ENCODE measurements at regions not wholly inside any gene's neighbourhood (a gene's known extent, or its start where the extent isn't known, plus 50 kb on each side); places are given as distances from the start of the nearest gene placed in this dataset.

DNA sequence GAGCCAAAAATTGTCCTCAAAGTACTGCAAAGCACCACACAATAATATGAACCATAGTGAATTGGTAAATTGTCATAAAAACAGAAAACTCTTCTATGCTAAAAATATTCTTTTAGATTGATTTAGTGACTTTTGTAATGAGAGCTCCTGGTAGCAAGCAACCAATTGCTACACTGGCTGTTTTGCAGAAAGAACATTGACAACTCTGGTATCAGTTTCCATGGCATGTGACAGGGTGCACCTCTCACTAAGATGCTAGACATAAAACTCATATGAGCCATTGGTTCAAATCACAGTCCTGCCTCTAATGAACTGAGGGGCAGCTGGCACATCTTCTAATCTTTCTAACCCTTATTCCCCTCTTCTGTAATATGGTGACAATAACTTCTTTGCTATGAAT, 212.2 kb downstream of the HS3ST1 start:
- Histone ChIP-seq H3K23ac (ENCODE audit: low read length) (no peak overlapping the region), H4K5ac (ENCODE audit: low read length) (no peak overlapping the region), H3K27ac (ENCODE audit: low read depth, low read length) (no peak overlapping the region), H3K9ac (ENCODE audit: low read length) (no peak overlapping the region), H2BK120ac (ENCODE audit: low read depth, low read length) (no peak overlapping the region), H3K4me3 (ENCODE audit: low read length) (no peak overlapping the region), H3K79me2 (ENCODE audit: control insufficient read depth, insufficient read depth, low read length) (no peaks in the 10 kb centered on the region), H3K56ac (ENCODE audit: low read length) (no peak overlapping the region), H3K4me2 (ENCODE audit: low read length) (no peak overlapping the region), H4K8ac (ENCODE audit: low read depth, low read length) (no peak overlapping the region), H3K36me3 (ENCODE audit: control insufficient read depth, insufficient read depth, low read length) (no peaks in the 10 kb centered on the region), H2BK15ac (replicated peaks; ENCODE audit: low read depth) (no peak overlapping the region), H2AK5ac (ENCODE audit: low read length) (no peak overlapping the region), H2BK5ac (ENCODE audit: low read length) (no peak overlapping the region), H3K18ac (ENCODE audit: low read length) (no peak overlapping the region), H3K4me1 (ENCODE audit: control insufficient read depth, low read depth, low read length) (no peaks in the 10 kb centered on the region), H3K4ac (ENCODE audit: low read depth, low read length) (no peak overlapping the region), H3K27me3 (ENCODE audit: insufficient read depth, low read length, poor library complexity) (no peaks in the 10 kb centered on the region), H3K79me1 (ENCODE audit: low read length) (no peaks in the 10 kb centered on the region)
- DNase-seq = no peak

DNA sequence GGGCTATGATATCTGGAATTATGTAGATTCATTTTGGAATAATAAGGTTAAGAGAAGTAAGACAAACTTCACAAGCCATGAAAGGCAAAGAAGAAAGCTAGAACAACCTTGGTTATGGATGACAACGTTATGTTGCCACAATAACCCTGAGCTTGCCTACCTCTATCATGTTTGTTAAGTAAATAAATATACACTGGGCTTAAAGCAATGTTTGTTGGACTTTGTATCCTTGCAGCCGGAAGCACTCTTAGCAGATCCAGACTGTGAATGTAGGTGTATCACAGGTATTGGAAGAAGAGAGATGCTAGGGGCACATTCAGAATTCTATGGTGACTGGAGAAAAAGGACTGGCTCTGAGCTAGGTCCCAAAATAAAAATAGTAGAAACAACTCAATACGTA, 214.4 kb downstream of the HS3ST1 start:
- Histone ChIP-seq H4K8ac (ENCODE audit: low read depth, low read length) (no peak overlapping the region), H2BK5ac (ENCODE audit: low read length) (no peak overlapping the region), H3K79me2 (ENCODE audit: control insufficient read depth, insufficient read depth, low read length) (no peaks in the 10 kb centered on the region), H4K5ac (ENCODE audit: low read length) (no peak overlapping the region), H3K4ac (ENCODE audit: low read depth, low read length) (no peak overlapping the region), H3K23ac (ENCODE audit: low read length) (no peak overlapping the region), H3K4me2 (ENCODE audit: low read length) (no peak overlapping the region), H3K79me1 (ENCODE audit: low read length) (no peaks in the 10 kb centered on the region), H3K18ac (ENCODE audit: low read length) (no peak overlapping the region), H2BK120ac (ENCODE audit: low read depth, low read length) (no peak overlapping the region), H3K27ac (ENCODE audit: low read depth, low read length) (no peak overlapping the region), H2AK5ac (ENCODE audit: low read length) (no peak overlapping the region), H3K27me3 (ENCODE audit: insufficient read depth, low read length, poor library complexity) (no peaks in the 10 kb centered on the region), H3K36me3 (ENCODE audit: control insufficient read depth, insufficient read depth, low read length) (no peaks in the 10 kb centered on the region), H3K56ac (ENCODE audit: low read length) (no peak overlapping the region), H3K4me3 (ENCODE audit: low read length) (no peak overlapping the region), H3K9ac (ENCODE audit: low read length) (no peak overlapping the region), H2BK15ac (replicated peaks; ENCODE audit: low read depth) (no peak overlapping the region), H3K4me1 (ENCODE audit: control insufficient read depth, low read depth, low read length) (no peaks in the 10 kb centered on the region)
- no peak for DNase-seq
- no CpG with 5 or more reads among the region's 3 CpGs for WGBS (ENCODE audit: extremely low coverage, insufficient coverage, low lambda C conversion rate)

DNA sequence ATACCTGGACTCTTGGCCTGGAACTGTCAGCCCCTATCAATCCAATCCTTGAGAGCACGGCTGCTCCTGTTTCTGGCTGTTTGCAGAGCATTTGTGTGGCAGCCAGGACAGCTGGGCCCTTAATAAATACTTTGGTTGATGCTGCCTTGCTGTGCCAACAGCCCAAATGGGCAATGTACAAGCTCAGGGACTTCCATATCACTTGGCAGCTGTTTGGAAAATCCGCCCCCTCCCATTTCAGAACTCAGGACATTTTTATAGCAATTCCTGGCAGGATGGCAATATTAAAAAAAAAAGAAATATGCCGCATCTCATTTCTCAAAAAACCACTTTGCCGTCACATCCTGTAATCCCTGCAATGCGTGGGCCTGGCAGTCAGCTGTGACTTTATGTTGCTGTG, 218.9 kb downstream of the HS3ST1 start:
- Histone ChIP-seq H4K8ac (ENCODE audit: low read depth, low read length) (no peak overlapping the region), H2BK120ac (ENCODE audit: low read depth, low read length) (no peak overlapping the region), H3K56ac (ENCODE audit: low read length) (no peak overlapping the region), H2AK5ac (ENCODE audit: low read length) (no peak overlapping the region), H3K36me3 (ENCODE audit: control insufficient read depth, insufficient read depth, low read length) (no peaks in the 10 kb centered on the region), H3K4ac (ENCODE audit: low read depth, low read length) (no peak overlapping the region), H4K5ac (ENCODE audit: low read length) (no peak overlapping the region), H2BK5ac (ENCODE audit: low read length) (no peak overlapping the region), H2BK15ac (replicated peaks; ENCODE audit: low read depth) (no peak overlapping the region), H3K27me3 (ENCODE audit: insufficient read depth, low read length, poor library complexity) (no peaks in the 10 kb centered on the region), H3K4me3 (ENCODE audit: low read length) (no peak overlapping the region), H3K4me2 (ENCODE audit: low read length) (no peak overlapping the region), H3K18ac (ENCODE audit: low read length) (no peak overlapping the region), H3K9ac (ENCODE audit: low read length) (no peak overlapping the region), H3K27ac (ENCODE audit: low read depth, low read length) (no peak overlapping the region), H3K79me1 (ENCODE audit: low read length) (no peaks in the 10 kb centered on the region), H3K79me2 (ENCODE audit: control insufficient read depth, insufficient read depth, low read length) (no peaks in the 10 kb centered on the region), H3K4me1 (ENCODE audit: control insufficient read depth, low read depth, low read length) (no peaks in the 10 kb centered on the region), H3K23ac (ENCODE audit: low read length) (no peak overlapping the region)
- DNase-seq = no peak
- no CpG with 5 or more reads among the region's 5 CpGs for WGBS (ENCODE audit: extremely low coverage, insufficient coverage, low lambda C conversion rate)

DNA sequence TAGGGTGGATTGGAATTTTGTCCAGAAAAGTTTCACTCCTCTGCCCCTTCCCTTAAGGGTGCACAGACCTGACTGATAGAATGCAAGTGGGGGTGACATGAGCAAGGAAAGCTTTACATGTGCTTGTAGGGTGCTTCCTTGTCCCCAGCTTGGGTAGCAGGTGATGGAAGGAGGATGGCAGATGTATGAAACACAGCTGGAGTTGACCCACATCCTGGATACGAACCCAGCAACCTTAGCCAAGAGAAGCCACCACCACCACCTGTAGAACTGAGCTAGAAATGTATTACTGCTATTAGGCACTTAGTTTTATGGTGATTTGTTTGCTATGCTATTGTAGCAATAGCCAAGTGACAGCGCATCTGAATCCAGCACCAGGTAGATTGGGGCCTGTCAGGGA, 227.4 kb downstream of the HS3ST1 start:
- Histone ChIP-seq H3K27ac (ENCODE audit: low read depth, low read length) (no peak overlapping the region), H4K8ac (ENCODE audit: low read depth, low read length) (no peak overlapping the region), H3K27me3 (ENCODE audit: insufficient read depth, low read length, poor library complexity) (no peaks in the 10 kb centered on the region), H2BK120ac (ENCODE audit: low read depth, low read length) (no peak overlapping the region), H3K56ac (ENCODE audit: low read length) (no peak overlapping the region), H3K79me2 (ENCODE audit: control insufficient read depth, insufficient read depth, low read length) (no peaks in the 10 kb centered on the region), H3K18ac (ENCODE audit: low read length) (no peak overlapping the region), H4K5ac (ENCODE audit: low read length) (no peak overlapping the region), H2BK5ac (ENCODE audit: low read length) (no peak overlapping the region), H2AK5ac (ENCODE audit: low read length) (no peak overlapping the region), H3K4me1 (ENCODE audit: control insufficient read depth, low read depth, low read length) (no peaks in the 10 kb centered on the region), H3K36me3 (ENCODE audit: control insufficient read depth, insufficient read depth, low read length) (no peaks in the 10 kb centered on the region), H3K79me1 (ENCODE audit: low read length) (no peaks in the 10 kb centered on the region), H2BK15ac (replicated peaks; ENCODE audit: low read depth) (peak overlapping the region; percentile 57), H3K4me2 (ENCODE audit: low read length) (no peak overlapping the region), H3K23ac (ENCODE audit: low read length) (no peak overlapping the region), H3K4ac (ENCODE audit: low read depth, low read length) (no peak overlapping the region), H3K9ac (ENCODE audit: low read length) (no peak overlapping the region), H3K4me3 (ENCODE audit: low read length) (no peak overlapping the region)
- DNase-seq = no peak
- WGBS (ENCODE audit: extremely low coverage, insufficient coverage, low lambda C conversion rate) = no CpG with 5 or more reads among the region's 2 CpGs

DNA sequence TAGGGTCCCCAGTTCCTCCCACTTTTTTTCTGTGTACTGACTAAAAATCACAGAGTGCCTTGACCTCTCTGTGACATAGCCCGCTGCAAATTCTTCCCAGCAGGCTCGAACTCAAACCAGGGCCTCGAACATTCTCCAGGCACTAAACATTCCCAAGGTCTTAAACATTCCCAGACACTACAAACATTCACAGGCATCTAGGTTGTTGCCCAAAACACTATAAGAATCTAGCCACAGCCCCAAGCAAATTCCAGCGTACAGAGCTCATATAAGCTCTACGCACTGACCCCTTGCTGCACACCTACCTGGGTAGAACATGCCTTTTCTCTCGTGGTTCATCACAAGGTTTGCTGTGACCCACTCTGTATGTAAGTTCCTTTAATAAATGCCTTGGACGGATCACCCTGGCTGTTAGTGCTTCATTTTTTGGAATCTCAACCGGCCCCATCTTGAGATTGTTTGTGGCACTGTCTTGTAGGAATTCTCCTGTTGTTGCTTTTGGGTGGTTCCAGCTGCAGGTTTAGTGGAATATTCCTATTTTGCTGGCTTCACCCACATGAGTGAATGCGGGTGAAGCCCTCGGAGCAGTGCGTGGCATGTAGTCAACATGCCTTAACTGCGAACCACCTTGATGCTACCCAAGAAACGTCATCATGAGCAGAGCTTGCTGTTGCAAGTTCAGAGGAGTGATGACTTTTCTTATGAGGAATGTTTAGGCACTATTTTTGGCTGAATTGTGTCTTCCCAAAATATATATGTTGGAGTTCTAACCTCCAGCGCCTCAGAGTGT, 230.0 kb downstream of the HS3ST1 start:
- DNase-seq = peak; percentile 40
- no CpG with 5 or more reads among the region's 14 CpGs for WGBS (ENCODE audit: extremely low coverage, insufficient coverage, low lambda C conversion rate)
- Histone ChIP-seq H4K5ac (ENCODE audit: low read length) (no peak overlapping the region), H3K18ac (ENCODE audit: low read length) (no peak overlapping the region), H3K27ac (ENCODE audit: low read depth, low read length) (no peak overlapping the region), H2BK5ac (ENCODE audit: low read length) (no peak overlapping the region), H3K79me2 (ENCODE audit: control insufficient read depth, insufficient read depth, low read length) (no peaks in the 10 kb centered on the region), H3K23ac (ENCODE audit: low read length) (no peak overlapping the region), H2AK5ac (ENCODE audit: low read length) (no peak overlapping the region), H3K4ac (ENCODE audit: low read depth, low read length) (no peak overlapping the region), H2BK15ac (replicated peaks; ENCODE audit: low read depth) (no peak overlapping the region), H3K36me3 (ENCODE audit: control insufficient read depth, insufficient read depth, low read length) (no peaks in the 10 kb centered on the region), H3K79me1 (ENCODE audit: low read length) (no peaks in the 10 kb centered on the region), H3K4me1 (ENCODE audit: control insufficient read depth, low read depth, low read length) (no peaks in the 10 kb centered on the region), H3K9ac (ENCODE audit: low read length) (no peak overlapping the region), H2BK120ac (ENCODE audit: low read depth, low read length) (no peak overlapping the region), H3K4me3 (ENCODE audit: low read length) (no peak overlapping the region), H3K4me2 (ENCODE audit: low read length) (no peak overlapping the region), H3K56ac (ENCODE audit: low read length) (no peak overlapping the region), H4K8ac (ENCODE audit: low read depth, low read length) (no peak overlapping the region), H3K27me3 (ENCODE audit: insufficient read depth, low read length, poor library complexity) (no peaks in the 10 kb centered on the region)

Measured in mesendoderm (in vitro differentiated cells).